ENCODE measurements at regions not wholly inside any gene's neighbourhood (a gene's known extent, or its start where the extent isn't known, plus 50 kb on each side); places are given as distances from the start of the nearest gene placed in this dataset.

- DNase-seq: no peak
- CTCF ChIA-PET: no interaction called here
- peaks cover 5% of the 10 kb centered on the region for H3K9me3 Mint-ChIP-seq (ENCODE audit: low read depth, unreplicated experiment)
- H3K4me3 Mint-ChIP-seq (ENCODE audit: low read depth, unreplicated experiment): no peak overlapping the region
- TF ChIP-seq CTCF (IDR thresholded peaks at IDR 0.05; ENCODE audit: unreplicated experiment): no peak
- intact Hi-C loops (cut with micrococcal nuclease; ENCODE audit: unreplicated experiment): no loop called here
- BruUV-seq (replicated peaks): no TSS peak
- H3K36me3 Mint-ChIP-seq (ENCODE audit: insufficient read depth, unreplicated experiment): no peaks in the 10 kb centered on the region
- no peaks in the 10 kb centered on the region for H3K27me3 Mint-ChIP-seq (ENCODE audit: unreplicated experiment)
- H3K4me1 Mint-ChIP-seq (ENCODE audit: low read depth, unreplicated experiment): no peaks in the 10 kb centered on the region
- H3K27ac Mint-ChIP-seq (ENCODE audit: unreplicated experiment): no peak overlapping the region
Observed at GRCh38 chr4:32163125-32163524, 1443.0 kb downstream of the PCDH7 start.

GRCh38 chr4:32169841-32170240, 1449.7 kb downstream of the PCDH7 start:
- Mint-ChIP-seq H3K9me3 (ENCODE audit: low read depth, unreplicated experiment) (peaks cover 6% of the 10 kb centered on the region), H3K27me3 (ENCODE audit: unreplicated experiment) (no peaks in the 10 kb centered on the region), H3K36me3 (ENCODE audit: insufficient read depth, unreplicated experiment) (no peaks in the 10 kb centered on the region), H3K4me3 (ENCODE audit: low read depth, unreplicated experiment) (no peak overlapping the region), H3K27ac (ENCODE audit: unreplicated experiment) (no peak overlapping the region), H3K4me1 (ENCODE audit: low read depth, unreplicated experiment) (no peaks in the 10 kb centered on the region)
- CTCF ChIA-PET: no interaction called here
- no peak for TF ChIP-seq CTCF (IDR thresholded peaks at IDR 0.05; ENCODE audit: unreplicated experiment)
- no TSS peak for BruUV-seq (replicated peaks)
- DNase-seq: no peak
- intact Hi-C loops (cut with micrococcal nuclease; ENCODE audit: unreplicated experiment): no loop called here

- no peak overlapping the region for H3K27ac Mint-ChIP-seq (ENCODE audit: unreplicated experiment)
- no peak for TF ChIP-seq CTCF (IDR thresholded peaks at IDR 0.05; ENCODE audit: unreplicated experiment)
- peaks cover 6% of the 10 kb centered on the region for H3K9me3 Mint-ChIP-seq (ENCODE audit: low read depth, unreplicated experiment)
- intact Hi-C loops (cut with micrococcal nuclease; ENCODE audit: unreplicated experiment): no loop called here
- H3K4me1 Mint-ChIP-seq (ENCODE audit: low read depth, unreplicated experiment): no peaks in the 10 kb centered on the region
- BruUV-seq (replicated peaks): no TSS peak
- H3K27me3 Mint-ChIP-seq (ENCODE audit: unreplicated experiment): no peaks in the 10 kb centered on the region
- H3K36me3 Mint-ChIP-seq (ENCODE audit: insufficient read depth, unreplicated experiment): no peaks in the 10 kb centered on the region
- DNase-seq: no peak
- CTCF ChIA-PET: no interaction called here
- H3K4me3 Mint-ChIP-seq (ENCODE audit: low read depth, unreplicated experiment): no peak overlapping the region
Observed at GRCh38 chr4:32172086-32172485, 1451.9 kb downstream of the PCDH7 start.

- H3K9me3 Mint-ChIP-seq (ENCODE audit: low read depth, unreplicated experiment): peaks cover 6% of the 10 kb centered on the region
- CTCF ChIA-PET: no interaction called here
- DNase-seq: no peak
- no peaks in the 10 kb centered on the region for H3K27me3 Mint-ChIP-seq (ENCODE audit: unreplicated experiment)
- intact Hi-C loops (cut with micrococcal nuclease; ENCODE audit: unreplicated experiment): no loop called here
- no peak overlapping the region for H3K4me3 Mint-ChIP-seq (ENCODE audit: low read depth, unreplicated experiment)
- BruUV-seq (replicated peaks): no TSS peak
- no peaks in the 10 kb centered on the region for H3K36me3 Mint-ChIP-seq (ENCODE audit: insufficient read depth, unreplicated experiment)
- H3K4me1 Mint-ChIP-seq (ENCODE audit: low read depth, unreplicated experiment): no peaks in the 10 kb centered on the region
- no peak for TF ChIP-seq CTCF (IDR thresholded peaks at IDR 0.05; ENCODE audit: unreplicated experiment)
- no peak overlapping the region for H3K27ac Mint-ChIP-seq (ENCODE audit: unreplicated experiment)
Observed at GRCh38 chr4:32172761-32173160, 1452.6 kb downstream of the PCDH7 start.

- intact Hi-C loops (cut with micrococcal nuclease; ENCODE audit: unreplicated experiment): no loop called here
- no peak for TF ChIP-seq CTCF (IDR thresholded peaks at IDR 0.05; ENCODE audit: unreplicated experiment)
- no peaks in the 10 kb centered on the region for H3K27me3 Mint-ChIP-seq (ENCODE audit: unreplicated experiment)
- CTCF ChIA-PET: no interaction called here
- H3K27ac Mint-ChIP-seq (ENCODE audit: unreplicated experiment): no peak overlapping the region
- no peaks in the 10 kb centered on the region for H3K36me3 Mint-ChIP-seq (ENCODE audit: insufficient read depth, unreplicated experiment)
- no peak for DNase-seq
- H3K9me3 Mint-ChIP-seq (ENCODE audit: low read depth, unreplicated experiment): peaks cover 3% of the 10 kb centered on the region
- H3K4me3 Mint-ChIP-seq (ENCODE audit: low read depth, unreplicated experiment): no peak overlapping the region
- H3K4me1 Mint-ChIP-seq (ENCODE audit: low read depth, unreplicated experiment): no peaks in the 10 kb centered on the region
- BruUV-seq (replicated peaks): no TSS peak
Observed at GRCh38 chr4:32180086-32180485, 1459.9 kb downstream of the PCDH7 start.

All from Calu3 (cell line).